Esophagus squamous epithelium (tissue), 4 donors: ENCODE measurements at regions not wholly inside any gene's neighbourhood (a gene's known extent, or its start where the extent isn't known, plus 50 kb on each side); places are given as distances from the start of the nearest gene placed in this dataset.

Source experiments
- CTCF ChIP-seq, 6 experiments: fragments of 450-650 bp in 4 of 6; fragments of 200-600 bp in 2 of 6; sonication (generic) in 2 of 6; IDR thresholded peaks; one replicate each; pipeline ENCODE4 v1.5.1; 2016 to 2019; ENCODE audit warnings: antibody characterized with exemption in 6 of 6, mild to moderate bottlenecking in 4 of 6, moderate library complexity in 4 of 6
- POLR2A ChIP-seq, 4 donors: fragments of 450-650 bp; IDR thresholded peaks; one replicate each; pipeline ENCODE4 v1.6.1; 2017; ENCODE audit warnings: antibody characterized with exemption in 4 of 4, mild to moderate bottlenecking in 4 of 4, moderate library complexity in 3 of 4

GRCh38 chr2:195316486-195316885 is 340.5 kb upstream of the SLC39A10 start:
- TF ChIP-seq CTCF (IDR thresholded peaks at IDR 0.05) (no peak), POLR2A (IDR thresholded peaks at IDR 0.05) (no peak)
